Astrocyte of the spinal cord (primary cell): ENCODE measurements at regions not wholly inside any gene's neighbourhood (a gene's known extent, or its start where the extent isn't known, plus 50 kb on each side); places are given as distances from the start of the nearest gene placed in this dataset.
A peak's percentile ranks its signal among the peaks of the same experiment; 100 is the strongest.

Experiments used
- DNase-seq: peaks from one replicate; pipeline ENCODE4 v3.0.0; 2011; ENCODE audit warnings: low read depth, low spot score
- H3K4me3 ChIP-seq: 2 replicates; pipeline ENCODE4 v1.5.1; 2011; ENCODE audit warnings: low read depth, mild to moderate bottlenecking, low read length, moderate library complexity
- in situ Hi-C: cut with HindIII; loops from 2 replicates; pipeline ENCODE4 v1.10.0; 2017; ENCODE audit warnings: low sequenced_read_pairs
- TF ChIP-seq, protein P1 (sequence below): IDR thresholded peaks from 2 replicates; pipeline ENCODE4 v1.5.1; 2012; ENCODE audit warnings: low read depth, mild to moderate bottlenecking, low read length, inconsistent platforms

DNA sequence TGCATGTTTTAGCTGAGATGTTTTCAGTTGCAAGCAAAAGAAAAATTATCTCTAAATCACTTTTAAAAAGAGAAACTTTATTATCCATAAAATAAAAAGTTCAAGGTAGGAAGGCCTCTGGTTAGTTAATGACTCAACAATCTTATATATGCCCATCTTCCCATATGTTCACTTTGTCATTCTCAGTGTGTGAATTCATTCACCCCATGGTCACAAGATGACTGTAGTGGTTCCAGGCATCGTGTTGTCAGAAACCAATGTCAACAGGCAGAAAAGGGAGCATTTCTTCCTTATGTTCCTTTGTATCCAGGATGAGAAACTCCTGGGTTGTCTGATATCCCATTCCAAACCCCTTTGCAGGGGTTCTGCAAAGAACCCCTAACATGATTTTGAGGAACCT, 119.9 kb upstream of the RAP2B start:
- TF ChIP-seq, protein P1, sequence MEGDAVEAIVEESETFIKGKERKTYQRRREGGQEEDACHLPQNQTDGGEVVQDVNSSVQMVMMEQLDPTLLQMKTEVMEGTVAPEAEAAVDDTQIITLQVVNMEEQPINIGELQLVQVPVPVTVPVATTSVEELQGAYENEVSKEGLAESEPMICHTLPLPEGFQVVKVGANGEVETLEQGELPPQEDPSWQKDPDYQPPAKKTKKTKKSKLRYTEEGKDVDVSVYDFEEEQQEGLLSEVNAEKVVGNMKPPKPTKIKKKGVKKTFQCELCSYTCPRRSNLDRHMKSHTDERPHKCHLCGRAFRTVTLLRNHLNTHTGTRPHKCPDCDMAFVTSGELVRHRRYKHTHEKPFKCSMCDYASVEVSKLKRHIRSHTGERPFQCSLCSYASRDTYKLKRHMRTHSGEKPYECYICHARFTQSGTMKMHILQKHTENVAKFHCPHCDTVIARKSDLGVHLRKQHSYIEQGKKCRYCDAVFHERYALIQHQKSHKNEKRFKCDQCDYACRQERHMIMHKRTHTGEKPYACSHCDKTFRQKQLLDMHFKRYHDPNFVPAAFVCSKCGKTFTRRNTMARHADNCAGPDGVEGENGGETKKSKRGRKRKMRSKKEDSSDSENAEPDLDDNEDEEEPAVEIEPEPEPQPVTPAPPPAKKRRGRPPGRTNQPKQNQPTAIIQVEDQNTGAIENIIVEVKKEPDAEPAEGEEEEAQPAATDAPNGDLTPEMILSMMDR: no peak
- in situ Hi-C loops: no loop called here

DNA sequence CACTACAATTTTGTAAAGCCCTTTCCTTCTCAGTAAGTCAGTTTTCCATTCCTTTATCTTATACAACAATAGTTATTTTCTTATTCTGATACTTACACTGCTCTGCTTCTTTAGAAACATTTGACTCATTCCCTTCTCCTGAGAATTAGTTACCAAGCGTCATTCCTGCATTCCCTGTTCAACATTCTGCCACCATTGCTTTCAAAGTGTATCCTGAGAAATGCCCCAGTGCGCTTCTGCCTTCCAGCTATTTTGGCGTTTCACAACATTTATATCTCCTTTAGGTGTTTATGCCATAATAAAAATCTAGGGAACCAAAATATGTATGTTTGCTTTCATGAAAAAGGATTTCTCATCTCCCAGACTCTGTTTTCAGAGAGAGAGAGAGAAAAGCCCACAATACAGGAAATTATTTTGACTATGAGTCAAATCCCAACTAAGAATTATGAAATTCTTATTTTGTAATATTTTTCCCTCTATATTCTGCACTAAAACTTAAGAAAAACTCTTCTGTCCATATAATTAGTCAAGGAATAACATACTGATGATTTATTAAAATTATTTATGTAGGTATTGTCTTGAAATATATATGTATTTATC, 118.2 kb upstream of the RAP2B start:
- in situ Hi-C loops: no loop called here
- no peak overlapping the region for H3K4me3 ChIP-seq
- peak; percentile 41 for DNase-seq
- TF ChIP-seq, protein P1: no peak

More for the DNA sequence above, 119.9 kb upstream of the RAP2B start:
- DNase-seq: no peak
- no peak overlapping the region for H3K4me3 ChIP-seq

DNA sequence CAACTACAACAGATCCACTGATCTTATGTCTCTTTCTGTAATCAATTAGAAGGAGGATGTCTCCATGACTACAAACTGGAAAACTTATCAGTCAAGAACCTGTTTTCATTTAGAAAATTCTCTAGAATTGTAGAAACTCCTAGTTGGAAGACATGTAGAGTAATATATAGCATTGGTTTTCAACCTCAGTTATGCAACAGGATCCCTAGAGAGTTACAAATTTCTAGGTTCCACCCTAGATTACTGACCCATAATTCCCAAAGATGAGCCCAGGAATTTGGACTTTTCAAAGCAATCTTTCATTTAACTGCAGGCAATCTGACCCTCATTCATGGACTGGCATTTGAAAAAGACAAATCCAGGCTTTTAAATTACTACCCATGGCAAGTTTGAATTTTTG, 116.9 kb upstream of the RAP2B start:
- TF ChIP-seq, protein P1: no peak
- no peak for DNase-seq
- in situ Hi-C loops: no loop called here

DNA sequence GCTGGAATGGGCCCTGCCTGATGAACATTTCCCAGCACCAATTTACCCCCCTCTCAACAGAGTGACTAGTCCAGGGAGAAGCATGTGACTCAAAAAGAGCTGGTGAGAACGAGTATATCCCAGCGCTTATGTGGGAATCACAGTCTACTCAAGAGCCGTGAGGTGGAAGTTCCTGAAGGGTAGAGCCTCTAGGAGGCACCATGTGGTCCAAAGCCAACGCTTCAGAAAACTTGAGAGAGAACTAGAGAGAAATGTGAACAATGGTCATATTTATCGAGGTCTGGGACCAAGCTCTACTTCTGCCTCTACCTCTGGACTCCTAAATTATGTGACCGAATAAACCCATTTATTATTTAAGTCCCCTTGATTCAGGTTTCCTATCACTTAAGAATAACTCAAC, 111.0 kb upstream of the RAP2B start:
- no peak overlapping the region for H3K4me3 ChIP-seq
- TF ChIP-seq, protein P1: no peak
- no peak for DNase-seq
- in situ Hi-C loops: no loop called here

More for the DNA sequence above, 116.9 kb upstream of the RAP2B start:
- H3K4me3 ChIP-seq: no peak overlapping the region

DNA sequence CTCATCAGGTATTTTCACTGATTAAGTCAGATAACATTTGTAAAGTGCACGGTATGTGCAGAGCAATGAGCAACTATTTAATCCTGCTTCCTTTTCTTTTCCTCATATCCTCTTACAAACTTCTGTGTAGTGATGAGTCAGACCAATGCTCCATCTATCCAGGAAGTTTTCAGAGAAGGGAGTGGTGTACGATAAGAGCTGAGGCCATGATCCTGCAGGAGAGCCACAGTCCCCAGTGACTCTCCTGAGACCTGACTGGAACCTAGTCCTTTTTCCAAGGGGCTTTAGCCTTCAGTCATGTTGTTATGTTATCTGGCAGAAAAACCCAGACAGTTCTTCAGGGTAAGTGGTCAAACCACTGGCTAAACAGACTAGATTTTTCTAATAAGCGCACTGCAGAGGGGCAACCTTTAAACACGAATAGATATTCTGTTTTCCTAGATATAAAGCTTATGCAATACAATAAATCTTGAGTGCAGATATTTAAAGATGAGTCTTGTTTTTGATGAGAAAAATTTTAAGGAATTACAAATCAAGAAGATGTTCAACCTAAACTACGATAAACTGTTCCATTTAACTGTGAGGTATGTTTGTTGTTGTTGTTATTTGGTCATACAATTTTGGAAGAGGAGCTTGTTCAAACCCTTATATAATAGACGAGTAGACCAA, 110.5 kb upstream of the RAP2B start:
- no peak overlapping the region for H3K4me3 ChIP-seq
- DNase-seq: peak; percentile 82
- in situ Hi-C loops: no loop called here
- TF ChIP-seq, protein P1: no peak

DNA sequence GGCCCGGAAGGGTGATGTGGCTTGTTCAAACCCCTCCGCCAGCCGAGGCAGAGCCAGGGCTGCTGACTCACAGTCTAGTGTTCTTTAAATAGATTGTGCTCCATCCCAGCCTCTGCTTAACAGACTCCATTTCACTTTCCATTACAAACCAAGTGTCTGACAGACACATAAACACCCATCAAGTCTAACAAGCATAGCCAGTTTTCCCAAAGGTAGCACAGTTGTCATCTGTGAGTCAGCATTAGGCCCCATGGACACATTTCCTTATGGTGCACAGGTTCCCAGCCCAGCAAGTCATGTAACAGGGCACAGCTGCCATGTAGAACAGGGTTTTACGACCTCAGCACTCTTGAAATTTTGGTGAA, 109.9 kb upstream of the RAP2B start:
- in situ Hi-C loops: no loop called here
- peak; percentile 94 for DNase-seq
- no peak overlapping the region for H3K4me3 ChIP-seq
- TF ChIP-seq, protein P1: no peak
